K562 (cell line): ENCODE measurements at regions not wholly inside any gene's neighbourhood (a gene's known extent, or its start where the extent isn't known, plus 50 kb on each side); places are given as distances from the start of the nearest gene placed in this dataset.

Experiments used
- ASH1L ChIP-seq: fragments of 450-650 bp; IDR thresholded peaks from 2 replicates; pipeline ENCODE4 v1.6.1; 2018; ENCODE audit warnings: borderline replicate concordance, mild to moderate bottlenecking, low read depth; ENCODE audit not compliant: partially characterized antibody
- ATF1 ChIP-seq, 2 experiments: fragments of 450-650 bp in 1 of 2; IDR thresholded peaks; 2 replicates each; pipeline ENCODE4 v1.6.1; 2016; ENCODE audit warnings: missing compliant biosample characterization in 1 of 2, missing genetic modification characterization in 1 of 2
- CEBPG ChIP-seq, 3 experiments: fragments of 200-800 bp in 1 of 3; sonication (Bioruptor generic) in 1 of 3; sonication (generic) in 1 of 3; formaldehyde crosslinking in 1 of 3; IDR thresholded peaks in 2 of 3; conservative IDR thresholded peaks in 1 of 3; 2 replicates each; pipeline versions ENCODE4 v1.6.1 to v1.8.0; 2016 to 2022; ENCODE audit warnings: missing compliant biosample characterization in 2 of 3, missing genetic modification characterization in 2 of 3, mild to moderate bottlenecking in 1 of 3, missing genetic modification reagents in 1 of 3
- CSDE1 ChIP-seq, 2 experiments: fragments of 450-650 bp; IDR thresholded peaks; 2 replicates each; pipeline ENCODE4 v1.6.1; 2016; ENCODE audit warnings: mild to moderate bottlenecking in 1 of 2
- EGR1 ChIP-seq: fragments of 450-650 bp; conservative IDR thresholded peaks from 2 replicates; pipeline ENCODE4 v1.6.1; 2017; ENCODE audit warnings: mild to moderate bottlenecking
- FOSL1 ChIP-seq: fragments of 200-800 bp; sonication (Bioruptor generic); conservative IDR thresholded peaks from 2 replicates; pipeline ENCODE4 v1.6.1; 2016; ENCODE audit warnings: missing genetic modification characterization, missing compliant biosample characterization
- GTF2F1 ChIP-seq: IDR thresholded peaks from 2 replicates; pipeline ENCODE4 v1.6.1; 2011; ENCODE audit warnings: low read depth, low read length, improper control_type of control experiment
- NBN ChIP-seq: fragments of 450-650 bp; IDR thresholded peaks from 2 replicates; pipeline ENCODE4 v1.6.1; 2016; ENCODE audit warnings: low read depth, mild to moderate bottlenecking
- NCOA2 ChIP-seq, 2 experiments: fragments of 450-650 bp; IDR thresholded peaks; 2 replicates each; pipeline ENCODE4 v1.6.1; 2018; ENCODE audit warnings: mild to moderate bottlenecking in 2 of 2, moderate library complexity in 1 of 2; ENCODE audit not compliant: partially characterized antibody in 2 of 2
- NR1H2 ChIP-seq: sonication (generic); formaldehyde crosslinking; IDR thresholded peaks from 2 replicates; pipeline ENCODE4 v1.4.0; 2020; ENCODE audit warnings: mild to moderate bottlenecking, missing genetic modification reagents
- RCOR1 ChIP-seq, 2 experiments: IDR thresholded peaks; 2 replicates each; pipeline ENCODE4 v1.6.1; 2012; ENCODE audit warnings: low read depth in 2 of 2, low read length in 2 of 2, borderline replicate concordance in 1 of 2, improper control_type of control experiment in 1 of 2
- TBL1XR1 ChIP-seq, 2 experiments: IDR thresholded peaks; 2 replicates each; pipeline ENCODE4 v1.6.1; 2012; ENCODE audit warnings: improper control_type of control experiment in 2 of 2, low read length in 2 of 2, mild to moderate bottlenecking in 1 of 2
- ZBTB8A ChIP-seq: fragments of 450-650 bp; IDR thresholded peaks from 2 replicates; pipeline ENCODE4 v1.6.1; 2018; ENCODE audit warnings: mild to moderate bottlenecking, moderate library complexity; ENCODE audit not compliant: partially characterized antibody
- ZNF165 ChIP-seq: fragments of 250-450 bp; sonication (Bioruptor Pico); IDR thresholded peaks from 2 replicates; pipeline ENCODE4 v1.4.0; 2020; ENCODE audit warnings: borderline replicate concordance
- ZNF324 ChIP-seq: fragments of 250-450 bp; sonication (Bioruptor Pico); IDR thresholded peaks from 2 replicates; pipeline ENCODE4 v1.4.0; 2020; ENCODE audit warnings: mild to moderate bottlenecking
- ZNF586 ChIP-seq: fragments of 450-650 bp; formaldehyde crosslinking; conservative IDR thresholded peaks from 2 replicates; pipeline ENCODE4 v1.4.0; 2020; ENCODE audit warnings: mild to moderate bottlenecking, moderate library complexity
- ZNF764 ChIP-seq: fragments of 250-450 bp; sonication (Bioruptor Pico); IDR thresholded peaks from 2 replicates; pipeline ENCODE4 v1.4.0; 2020; ENCODE audit warnings: low read depth, mild to moderate bottlenecking, moderate library complexity
- TF ChIP-seq, protein P1 (sequence below), 2 experiments: fragments of 450-650 bp; IDR thresholded peaks; 2 replicates each; pipeline ENCODE4 v1.6.1; 2018; ENCODE audit warnings: mild to moderate bottlenecking in 2 of 2, low read depth in 1 of 2; ENCODE audit not compliant: partially characterized antibody in 2 of 2
- TF ChIP-seq, protein P2 (sequence below), 3 experiments: fragments of 200-800 bp in 1 of 3; sonication (Bioruptor generic) in 1 of 3; sonication (generic) in 1 of 3; formaldehyde crosslinking in 1 of 3; IDR thresholded peaks; 2 replicates each; pipeline versions ENCODE4 v1.6.1 to v1.8.0; 2016 to 2022; ENCODE audit warnings: mild to moderate bottlenecking in 2 of 3, missing compliant biosample characterization in 2 of 3, missing genetic modification characterization in 2 of 3, missing genetic modification reagents in 1 of 3
- TF ChIP-seq, protein P3 (sequence below): fragments of 250-450 bp; sonication (Bioruptor Pico); IDR thresholded peaks from 2 replicates; pipeline ENCODE4 v1.8.0; 2021; ENCODE audit warnings: moderate library complexity, mild to moderate bottlenecking, inconsistent platforms
- TF ChIP-seq, protein P4 (sequence below): sonication (generic); formaldehyde crosslinking; IDR thresholded peaks from 2 replicates; pipeline ENCODE4 v1.8.0; 2022; ENCODE audit warnings: mild to moderate bottlenecking, missing genetic modification reagents

DNA sequence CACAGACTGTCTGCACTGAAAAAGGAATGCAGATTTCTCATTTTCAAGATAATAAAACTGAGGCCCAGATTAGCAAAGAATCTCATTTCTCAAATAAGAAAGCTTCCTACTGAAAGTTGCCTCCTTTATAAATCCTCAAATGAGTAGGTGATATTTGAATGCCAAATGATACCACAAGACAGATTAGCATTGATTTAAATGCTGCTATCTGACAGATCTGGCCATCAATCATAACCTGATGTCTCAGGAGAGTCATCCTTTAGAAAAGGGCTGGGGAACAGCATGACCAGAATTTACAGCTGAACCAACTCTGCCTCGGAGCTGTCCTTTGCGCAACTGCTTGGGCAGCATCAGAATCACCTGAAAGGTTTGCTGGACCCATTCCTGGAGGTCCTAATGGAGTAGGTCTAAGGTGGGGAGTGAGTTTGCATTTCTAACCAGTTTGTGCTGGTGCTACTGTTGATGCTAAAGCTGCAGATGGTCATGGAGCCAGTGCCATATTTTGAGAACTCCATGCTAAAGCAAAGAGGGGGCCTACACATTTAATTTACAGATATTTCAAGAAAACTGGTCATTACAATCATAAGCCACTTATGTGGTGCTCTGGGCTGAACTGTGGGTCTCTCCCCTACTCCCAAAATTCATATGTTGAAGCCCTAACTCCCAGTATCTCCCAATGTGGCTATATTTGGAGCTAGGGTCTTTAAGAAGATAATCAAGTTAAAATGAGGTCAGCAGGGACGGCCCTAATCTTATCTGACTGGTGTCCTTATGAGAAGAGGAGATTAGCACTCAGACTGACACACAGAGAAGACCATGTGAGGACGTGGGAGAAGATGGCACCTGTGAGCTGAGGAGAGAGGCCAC lies 295.5 kb upstream of the JARID2 start (continued):
- TF ChIP-seq FOSL1 (tag) (peak; percentile 65), NR1H2 (CRISPR knock-in tag) (no peak), NBN (no peak; the same call in 1 of the 2 replicates), TBL1XR1 (IDR thresholded peaks at IDR 0.05; ENCODE audit: low read length in 2 of 2) (peak; percentile 61 to 95; a peak in 2 of 4 replicates), NCOA2 (IDR thresholded peaks at IDR 0.05; ENCODE audit: partially characterized antibody in 2 of 2) (no peak), EGR1 (no peak), CEBPG (CRISPR knock-in tag; IDR thresholded peaks at IDR 0.05) (no peak), CEBPG (tag; conservative IDR thresholded peaks at IDR 0.05 in 1 of 2, IDR thresholded peaks at IDR 0.05 in 1 of 2) (peak in 1 of 2 experiments; percentile 86; a peak in 2 of 4 replicates), ATF1 (CRISPR knock-in tag; IDR thresholded peaks at IDR 0.05) (no peak), ATF1 (tag; IDR thresholded peaks at IDR 0.05) (peak; percentile 58; the same call in 1 of the 2 replicates), RCOR1 (IDR thresholded peaks at IDR 0.05; ENCODE audit: borderline replicate concordance in 1 of 2, low read depth in 2 of 2, low read length in 2 of 2) (peak in 1 of 2 experiments; percentile 88; a peak in 2 of 4 replicates), CSDE1 (IDR thresholded peaks at IDR 0.05) (no peak), ZBTB8A (no peak), ZNF586 (CRISPR knock-in tag) (no peak), ASH1L (no peak), ZNF165 (no peak), GTF2F1 (no peak), ZNF324 (CRISPR knock-in tag) (no peak), ZNF764 (CRISPR knock-in tag) (no peak)
- TF ChIP-seq, protein P1, sequence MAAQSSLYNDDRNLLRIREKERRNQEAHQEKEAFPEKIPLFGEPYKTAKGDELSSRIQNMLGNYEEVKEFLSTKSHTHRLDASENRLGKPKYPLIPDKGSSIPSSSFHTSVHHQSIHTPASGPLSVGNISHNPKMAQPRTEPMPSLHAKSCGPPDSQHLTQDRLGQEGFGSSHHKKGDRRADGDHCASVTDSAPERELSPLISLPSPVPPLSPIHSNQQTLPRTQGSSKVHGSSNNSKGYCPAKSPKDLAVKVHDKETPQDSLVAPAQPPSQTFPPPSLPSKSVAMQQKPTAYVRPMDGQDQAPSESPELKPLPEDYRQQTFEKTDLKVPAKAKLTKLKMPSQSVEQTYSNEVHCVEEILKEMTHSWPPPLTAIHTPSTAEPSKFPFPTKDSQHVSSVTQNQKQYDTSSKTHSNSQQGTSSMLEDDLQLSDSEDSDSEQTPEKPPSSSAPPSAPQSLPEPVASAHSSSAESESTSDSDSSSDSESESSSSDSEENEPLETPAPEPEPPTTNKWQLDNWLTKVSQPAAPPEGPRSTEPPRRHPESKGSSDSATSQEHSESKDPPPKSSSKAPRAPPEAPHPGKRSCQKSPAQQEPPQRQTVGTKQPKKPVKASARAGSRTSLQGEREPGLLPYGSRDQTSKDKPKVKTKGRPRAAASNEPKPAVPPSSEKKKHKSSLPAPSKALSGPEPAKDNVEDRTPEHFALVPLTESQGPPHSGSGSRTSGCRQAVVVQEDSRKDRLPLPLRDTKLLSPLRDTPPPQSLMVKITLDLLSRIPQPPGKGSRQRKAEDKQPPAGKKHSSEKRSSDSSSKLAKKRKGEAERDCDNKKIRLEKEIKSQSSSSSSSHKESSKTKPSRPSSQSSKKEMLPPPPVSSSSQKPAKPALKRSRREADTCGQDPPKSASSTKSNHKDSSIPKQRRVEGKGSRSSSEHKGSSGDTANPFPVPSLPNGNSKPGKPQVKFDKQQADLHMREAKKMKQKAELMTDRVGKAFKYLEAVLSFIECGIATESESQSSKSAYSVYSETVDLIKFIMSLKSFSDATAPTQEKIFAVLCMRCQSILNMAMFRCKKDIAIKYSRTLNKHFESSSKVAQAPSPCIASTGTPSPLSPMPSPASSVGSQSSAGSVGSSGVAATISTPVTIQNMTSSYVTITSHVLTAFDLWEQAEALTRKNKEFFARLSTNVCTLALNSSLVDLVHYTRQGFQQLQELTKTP (IDR thresholded peaks at IDR 0.05; ENCODE audit: low read depth in 1 of 2, partially characterized antibody in 2 of 2): no peak
- TF ChIP-seq, protein P2, sequence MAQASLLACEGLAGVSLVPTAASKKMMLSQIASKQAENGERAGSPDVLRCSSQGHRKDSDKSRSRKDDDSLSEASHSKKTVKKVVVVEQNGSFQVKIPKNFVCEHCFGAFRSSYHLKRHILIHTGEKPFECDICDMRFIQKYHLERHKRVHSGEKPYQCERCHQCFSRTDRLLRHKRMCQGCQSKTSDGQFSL (CRISPR knock-in tag; IDR thresholded peaks at IDR 0.05): no peak
- TF ChIP-seq, protein P2 (tag; IDR thresholded peaks at IDR 0.05): no peak
- TF ChIP-seq, protein P3, sequence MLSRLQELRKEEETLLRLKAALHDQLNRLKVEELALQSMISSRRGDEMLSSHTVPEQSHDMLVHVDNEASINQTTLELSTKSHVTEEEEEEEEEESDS (CRISPR knock-in tag): no peak
- TF ChIP-seq, protein P4, sequence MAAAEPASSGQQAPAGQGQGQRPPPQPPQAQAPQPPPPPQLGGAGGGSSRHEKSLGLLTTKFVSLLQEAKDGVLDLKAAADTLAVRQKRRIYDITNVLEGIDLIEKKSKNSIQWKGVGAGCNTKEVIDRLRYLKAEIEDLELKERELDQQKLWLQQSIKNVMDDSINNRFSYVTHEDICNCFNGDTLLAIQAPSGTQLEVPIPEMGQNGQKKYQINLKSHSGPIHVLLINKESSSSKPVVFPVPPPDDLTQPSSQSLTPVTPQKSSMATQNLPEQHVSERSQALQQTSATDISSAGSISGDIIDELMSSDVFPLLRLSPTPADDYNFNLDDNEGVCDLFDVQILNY (CRISPR knock-in tag): no peak
